H9 (cell line): ENCODE measurements at regions not wholly inside any gene's neighbourhood (a gene's known extent, or its start where the extent isn't known, plus 50 kb on each side); places are given as distances from the start of the nearest gene placed in this dataset.

Source experiments
- DNase-seq: peaks from one replicate; pipeline ENCODE4 v3.0.0-alpha.2; 2017
- H2AFZ ChIP-seq: one replicate; pipeline ENCODE4 v1.6.1; 2013; ENCODE audit warnings: mild to moderate bottlenecking, low read length, control low read depth, moderate library complexity
- H2AK5ac ChIP-seq: 2 replicates; pipeline ENCODE4 v1.6.1; 2013; ENCODE audit warnings: low read length, control low read depth, mixed read lengths; ENCODE audit not compliant: insufficient read length
- H2BK120ac ChIP-seq: one replicate; pipeline ENCODE4 v1.6.1; 2013; ENCODE audit warnings: low read depth, mild to moderate bottlenecking, low read length, control low read depth, inconsistent platforms; ENCODE audit not compliant: poor library complexity, severe bottlenecking
- H2BK12ac ChIP-seq: 2 replicates; pipeline ENCODE4 v1.6.1; 2013; ENCODE audit warnings: low read length, control low read depth, mixed read lengths, low read depth; ENCODE audit not compliant: insufficient read length
- H2BK15ac ChIP-seq: 2 replicates; pipeline ENCODE4 v1.6.1; 2013; ENCODE audit warnings: low read depth, low read length, control low read depth
- H2BK20ac ChIP-seq: one replicate; pipeline ENCODE4 v1.6.1; 2013; ENCODE audit warnings: low read depth, mild to moderate bottlenecking, low read length, control low read depth, inconsistent platforms; ENCODE audit not compliant: poor library complexity, severe bottlenecking
- H2BK5ac ChIP-seq: 2 replicates; pipeline ENCODE4 v1.6.1; 2013; ENCODE audit warnings: low read length, control low read depth, mixed read lengths; ENCODE audit not compliant: insufficient read length
- H3K14ac ChIP-seq: 2 replicates; pipeline ENCODE4 v1.6.1; 2013; ENCODE audit warnings: low read length, control low read depth; ENCODE audit not compliant: insufficient read depth
- H3K18ac ChIP-seq: 2 replicates; pipeline ENCODE4 v1.6.1; 2013; ENCODE audit warnings: low read depth, mild to moderate bottlenecking, mixed read lengths, low read length, control low read depth; ENCODE audit not compliant: insufficient read length
- H3K23ac ChIP-seq: 2 replicates; pipeline ENCODE4 v1.6.1; 2013; ENCODE audit warnings: low read length, control low read depth, mixed read lengths, low read depth; ENCODE audit not compliant: insufficient read length
- H3K23me2 ChIP-seq: 2 replicates; pipeline ENCODE4 v1.6.1; 2013; ENCODE audit warnings: low read depth, mild to moderate bottlenecking, mixed read lengths, low read length, control low read depth; ENCODE audit not compliant: insufficient read length, poor library complexity, severe bottlenecking
- H3K27ac ChIP-seq: 2 replicates; pipeline ENCODE4 v1.5.1; 2013; ENCODE audit warnings: low read length, control low read depth, mixed read lengths, low read depth; ENCODE audit not compliant: insufficient read length
- H3K27me3 ChIP-seq: 2 replicates; pipeline ENCODE4 v1.6.1; 2013; ENCODE audit warnings: low read length, control low read depth, inconsistent platforms; ENCODE audit not compliant: insufficient read depth
- H3K4ac ChIP-seq: 2 replicates; pipeline ENCODE4 v1.6.1; 2013; ENCODE audit warnings: low read depth, mild to moderate bottlenecking, control low read depth, inconsistent platforms, low read length, moderate library complexity
- H3K4me1 ChIP-seq: 2 replicates; pipeline ENCODE4 v1.6.1; 2013; ENCODE audit warnings: low read length, control low read depth, inconsistent platforms; ENCODE audit not compliant: insufficient read depth
- H3K4me2 ChIP-seq: 2 replicates; pipeline ENCODE4 v1.6.1; 2013; ENCODE audit warnings: low read length, control low read depth, mixed read lengths; ENCODE audit not compliant: insufficient read length, insufficient read depth
- H3K56ac ChIP-seq: 2 replicates; pipeline ENCODE4 v1.6.1; 2013; ENCODE audit warnings: low read depth, mild to moderate bottlenecking, mixed read lengths, low read length, control low read depth; ENCODE audit not compliant: insufficient read length
- H3K79me1 ChIP-seq: 2 replicates; pipeline ENCODE4 v1.6.1; 2013; ENCODE audit warnings: low read depth, mild to moderate bottlenecking, moderate library complexity, low read length, control low read depth, inconsistent platforms; ENCODE audit not compliant: insufficient read depth, poor library complexity, severe bottlenecking
- H3K79me2 ChIP-seq: 2 replicates; pipeline ENCODE4 v1.6.1; 2013; ENCODE audit warnings: low read length, control low read depth, inconsistent platforms; ENCODE audit not compliant: insufficient read depth
- H3K9ac ChIP-seq: 2 replicates; pipeline ENCODE4 v1.6.1; 2013; ENCODE audit warnings: low read length, control low read depth, mixed read lengths; ENCODE audit not compliant: insufficient read length; ENCODE audit errors: extremely low read depth
- H3K9me3 ChIP-seq: one replicate; pipeline ENCODE4 v1.6.1; 2013; ENCODE audit warnings: low read depth, low read length, inconsistent platforms; ENCODE audit not compliant: control insufficient read depth
- H3T11ph ChIP-seq: one replicate; pipeline ENCODE4 v1.6.1; 2013; ENCODE audit warnings: mild to moderate bottlenecking, low read length, control low read depth, inconsistent platforms
- H4K20me1 ChIP-seq: one replicate; pipeline ENCODE4 v1.6.1; 2013; ENCODE audit not compliant: control insufficient read depth, insufficient read length, insufficient read depth
- H4K5ac ChIP-seq: 2 replicates; pipeline ENCODE4 v1.6.1; 2013; ENCODE audit warnings: low read depth, mild to moderate bottlenecking, mixed read lengths, low read length, control low read depth; ENCODE audit not compliant: insufficient read length
- H4K8ac ChIP-seq: replicated peaks from 2 replicates; pipeline ENCODE4 v1.6.1; 2013; ENCODE audit warnings: low read length, control low read depth, mixed read lengths, low read depth; ENCODE audit not compliant: insufficient read length
- H4K91ac ChIP-seq: 2 replicates; pipeline ENCODE4 v1.6.1; 2013; ENCODE audit warnings: low read depth, mild to moderate bottlenecking, moderate library complexity, mixed read lengths, low read length, control low read depth; ENCODE audit not compliant: insufficient read length
- H3K27ac Mint-ChIP-seq, 3 experiments: 2 replicates in 2 of 3; 3 replicates in 1 of 3; pipeline ENCODE4 v1.8.0; 2020 to 2021; ENCODE audit warnings: mixed read lengths in 3 of 3, mild to moderate bottlenecking in 1 of 3, moderate library complexity in 1 of 3
- H3K27me3 Mint-ChIP-seq: 2 replicates; pipeline ENCODE4 v1.8.0; 2021; ENCODE audit warnings: low read depth, mild to moderate bottlenecking, moderate library complexity, mixed read lengths
- H3K36me3 Mint-ChIP-seq, 3 experiments: 2 replicates in 2 of 3; 3 replicates in 1 of 3; pipeline ENCODE4 v1.8.0; 2020 to 2021; ENCODE audit warnings: low read depth in 3 of 3, mixed read lengths in 3 of 3; ENCODE audit not compliant: insufficient read depth in 1 of 3
- H3K4me1 Mint-ChIP-seq, 2 experiments: 2 replicates each; pipeline ENCODE4 v1.8.0; 2020; ENCODE audit warnings: mixed read lengths in 2 of 2
- H3K4me3 Mint-ChIP-seq, 2 experiments: 2 replicates in 1 of 2; 3 replicates in 1 of 2; pipeline ENCODE4 v1.8.0; 2020 to 2021; ENCODE audit warnings: mild to moderate bottlenecking in 2 of 2, mixed read lengths in 2 of 2, moderate library complexity in 1 of 2
- H3K9me3 Mint-ChIP-seq, 2 experiments: 2 replicates in 1 of 2; 3 replicates in 1 of 2; pipeline ENCODE4 v1.8.0; 2020; ENCODE audit warnings: mild to moderate bottlenecking in 2 of 2, mixed read lengths in 2 of 2, moderate library complexity in 1 of 2
- WGBS: extraction: QIAGEN DNeasy Blood & Tissue Kit; methylation state at CpG from one replicate; pipeline ENCODE4 v1.1.7; 2013; ENCODE audit warnings: missing lambda C conversion rate, low lambda C conversion rate, mixed read lengths; ENCODE audit not compliant: insufficient read length; ENCODE audit errors: extremely low coverage; 5-methylcytosine and 5-hydroxymethylcytosine counted together
- TF ChIP-seq, protein P1 (sequence below): fragments of 200-600 bp; sonication (generic); conservative IDR thresholded peaks from 3 replicates; pipeline ENCODE4 v1.8.0; 2021; ENCODE audit warnings: antibody characterized with exemption, mild to moderate bottlenecking

DNA sequence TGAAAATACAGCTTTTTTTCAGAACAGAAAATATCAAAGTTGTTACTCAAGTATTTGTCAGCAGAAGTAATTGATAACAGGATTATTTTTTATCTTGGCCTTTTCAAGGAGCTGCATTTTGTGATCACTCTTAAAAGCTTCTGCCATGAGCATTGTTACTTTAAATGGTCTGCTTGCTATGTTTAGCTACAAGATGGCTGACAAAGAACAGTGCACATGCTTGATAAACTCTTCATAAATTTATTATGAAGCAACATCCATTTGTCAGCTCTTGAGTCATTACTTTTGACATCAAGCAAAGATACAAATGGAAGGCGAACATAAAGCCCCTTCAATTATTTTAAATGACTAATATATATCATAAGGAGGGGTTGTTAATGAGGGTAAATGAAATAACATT is 205.4 kb upstream of the RPS6KA3 start:
- H2AFZ ChIP-seq, result no peak overlapping the region
- H3K14ac ChIP-seq, result no peak overlapping the region
- H3K9ac ChIP-seq, result no peak overlapping the region
- H4K91ac ChIP-seq, result no peak overlapping the region
- no peaks in the 10 kb centered on the region for H3K79me2 ChIP-seq
- H3K79me1 ChIP-seq, result no peaks in the 10 kb centered on the region
- H4K20me1 ChIP-seq, result no peaks in the 10 kb centered on the region
- no peaks in the 10 kb centered on the region for H3K4me1 Mint-ChIP-seq
- H3K9me3 Mint-ChIP-seq, result peaks cover 37 to 39% of the 10 kb centered on the region in 2 experiments
- no peak overlapping the region for H3T11ph ChIP-seq
- no peak overlapping the region for H3K4me2 ChIP-seq
- no peak overlapping the region for H4K5ac ChIP-seq
- H2BK12ac ChIP-seq, result no peak overlapping the region
- no CpG with 5 or more reads among the region's 1 CpG for WGBS
- no peak overlapping the region for H3K4me3 Mint-ChIP-seq
- DNase-seq, result no peak
- H3K27ac ChIP-seq, result no peak overlapping the region
- no peak overlapping the region for H2BK5ac ChIP-seq
- TF ChIP-seq, protein P1, sequence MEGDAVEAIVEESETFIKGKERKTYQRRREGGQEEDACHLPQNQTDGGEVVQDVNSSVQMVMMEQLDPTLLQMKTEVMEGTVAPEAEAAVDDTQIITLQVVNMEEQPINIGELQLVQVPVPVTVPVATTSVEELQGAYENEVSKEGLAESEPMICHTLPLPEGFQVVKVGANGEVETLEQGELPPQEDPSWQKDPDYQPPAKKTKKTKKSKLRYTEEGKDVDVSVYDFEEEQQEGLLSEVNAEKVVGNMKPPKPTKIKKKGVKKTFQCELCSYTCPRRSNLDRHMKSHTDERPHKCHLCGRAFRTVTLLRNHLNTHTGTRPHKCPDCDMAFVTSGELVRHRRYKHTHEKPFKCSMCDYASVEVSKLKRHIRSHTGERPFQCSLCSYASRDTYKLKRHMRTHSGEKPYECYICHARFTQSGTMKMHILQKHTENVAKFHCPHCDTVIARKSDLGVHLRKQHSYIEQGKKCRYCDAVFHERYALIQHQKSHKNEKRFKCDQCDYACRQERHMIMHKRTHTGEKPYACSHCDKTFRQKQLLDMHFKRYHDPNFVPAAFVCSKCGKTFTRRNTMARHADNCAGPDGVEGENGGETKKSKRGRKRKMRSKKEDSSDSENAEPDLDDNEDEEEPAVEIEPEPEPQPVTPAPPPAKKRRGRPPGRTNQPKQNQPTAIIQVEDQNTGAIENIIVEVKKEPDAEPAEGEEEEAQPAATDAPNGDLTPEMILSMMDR, result no peak
- no peak overlapping the region for H3K56ac ChIP-seq
- no peaks in the 10 kb centered on the region; the same call in 1 of the 2 replicates for H3K27me3 Mint-ChIP-seq
- no peak overlapping the region for H2AK5ac ChIP-seq
- peaks cover 29% of the 10 kb centered on the region for H3K9me3 ChIP-seq
- H2BK15ac ChIP-seq, result no peak overlapping the region
- H3K4ac ChIP-seq, result no peak overlapping the region
- H3K18ac ChIP-seq, result no peak overlapping the region
- no peak overlapping the region for H3K27ac Mint-ChIP-seq
- H3K23ac ChIP-seq, result no peak overlapping the region
- no peak overlapping the region for H2BK120ac ChIP-seq
- no peak overlapping the region for H2BK20ac ChIP-seq
- H3K4me1 ChIP-seq, result no peaks in the 10 kb centered on the region
- H3K23me2 ChIP-seq, result no peaks in the 10 kb centered on the region
- no peak overlapping the region for H4K8ac ChIP-seq
- H3K36me3 Mint-ChIP-seq, result no peaks in the 10 kb centered on the region
- no peaks in the 10 kb centered on the region for H3K27me3 ChIP-seq
